K562 (cell line): ENCODE measurements at regions not wholly inside any gene's neighbourhood (a gene's known extent, or its start where the extent isn't known, plus 50 kb on each side); places are given as distances from the start of the nearest gene placed in this dataset.

Experiments used
- ATAC-seq: fragments of 200-7000 bp; cut with Tn5 transposase; 3 replicates; pipeline ENCODE4 v1.9.1; 2020; ENCODE audit warnings: moderate library complexity
- BruUV-seq: library from RNA; stranded (reverse); fragments of 400-500 nt; replicated peaks from 2 replicates; lab custom pipeline; 2021; lab: Mats Ljungman, UMichigan
- CTCF ChIA-PET: fragments of 300-600 bp; formaldehyde crosslinking; extraction: SDS; loops from one replicate; lab custom pipeline; 2021; ENCODE audit warnings: low intra/inter-chr PET ratio; lab: Yijun Ruan, JAX
- POLR2A ChIA-PET: fragments of 300-600, 350-650 bp; sonication (Branson Sonifier 250); formaldehyde crosslinking; extraction: SDS; loops from one replicate; lab custom pipeline; 2021; ENCODE audit warnings: antibody characterized with exemption, inconsistent platforms; lab: Yijun Ruan, JAX
- DNase-seq, 4 experiments: peaks; one replicate each; pipeline versions ENCODE4 v3.0.0 to v3.0.0-alpha.2; 2011 to 2018; ENCODE audit warnings: low spot score in 3 of 4, mixed read lengths in 3 of 4; ENCODE audit errors: extremely low read depth in 1 of 4
- FAIRE-seq: peaks from 2 replicates; lab custom pipeline; 2011; peaks lifted over from hg19 to GRCh38; lab: Jason Lieb, UNC
- H2AFZ ChIP-seq: 2 replicates; pipeline ENCODE4 v1.6.0; 2011; ENCODE audit warnings: low read depth, low read length, control low read depth, inconsistent platforms
- H3K27ac ChIP-seq: fragments of 200-600 bp; 3 replicates; pipeline ENCODE4 v1.8.0; 2011; ENCODE audit warnings: low read depth, mild to moderate bottlenecking, control low read depth, inconsistent platforms, low read length, moderate library complexity, mixed read lengths; ENCODE audit errors: extremely low read depth
- H3K27me3 ChIP-seq, 2 experiments: fragments of 300-600 bp in 1 of 2; 2 replicates in 1 of 2; 3 replicates in 1 of 2; pipeline versions ENCODE4 v1.6.0 to v1.8.0; 2011; ENCODE audit warnings: inconsistent platforms in 2 of 2, low read length in 2 of 2, mild to moderate bottlenecking in 1 of 2, mixed read lengths in 1 of 2, moderate library complexity in 1 of 2; ENCODE audit not compliant: control insufficient read depth in 2 of 2, insufficient read depth in 2 of 2
- H3K36me3 ChIP-seq: fragments of 300-600 bp; 3 replicates; pipeline ENCODE4 v1.8.0; 2011; ENCODE audit warnings: mild to moderate bottlenecking, low read length, inconsistent platforms; ENCODE audit not compliant: control insufficient read depth, insufficient read depth
- H3K4me1 ChIP-seq, 2 experiments: fragments of 200-600 bp in 1 of 2; replicated peaks in 1 of 2; 2 replicates in 1 of 2; 3 replicates in 1 of 2; pipeline versions ENCODE4 v1.5.1 to v1.8.0; 2011; ENCODE audit warnings: inconsistent platforms in 2 of 2, low read length in 2 of 2, mild to moderate bottlenecking in 1 of 2, mixed read lengths in 1 of 2, moderate library complexity in 1 of 2; ENCODE audit not compliant: control insufficient read depth in 2 of 2, insufficient read depth in 2 of 2
- H3K4me2 ChIP-seq: 2 replicates; pipeline ENCODE4 v1.6.1; 2011; ENCODE audit warnings: low read length, control low read depth, inconsistent platforms, mixed read lengths; ENCODE audit not compliant: insufficient read depth
- H3K4me3 ChIP-seq: fragments of 200-600 bp; sonication (generic), shearing (Covaris generic); 2 replicates; pipeline ENCODE4 v1.5.1; 2016; ENCODE audit warnings: control low read depth, inconsistent platforms
- H3K79me2 ChIP-seq: fragments of 200-600 bp; 3 replicates; pipeline ENCODE4 v1.8.0; 2011; ENCODE audit warnings: low read length, inconsistent platforms; ENCODE audit not compliant: control insufficient read depth, insufficient read depth
- H3K9ac ChIP-seq, 2 experiments: 2 replicates each; pipeline versions ENCODE4 v1.6.0 to v1.6.1; 2011; ENCODE audit warnings: low read depth in 2 of 2, low read length in 2 of 2, control low read depth in 1 of 2, inconsistent platforms in 1 of 2, mild to moderate bottlenecking in 1 of 2, mixed read lengths in 1 of 2; ENCODE audit not compliant: insufficient read depth in 1 of 2
- H3K9me1 ChIP-seq: one replicate; pipeline ENCODE4 v1.6.0; 2011; ENCODE audit warnings: inconsistent platforms, mild to moderate bottlenecking, low read length, moderate library complexity; ENCODE audit not compliant: control insufficient read depth, insufficient read depth
- H3K9me3 ChIP-seq: replicated peaks from 2 replicates; pipeline ENCODE4 v1.5.1; 2011; ENCODE audit warnings: low read depth, low read length, inconsistent platforms; ENCODE audit not compliant: control insufficient read depth, insufficient read depth
- H4K20me1 ChIP-seq: replicated peaks from 2 replicates; pipeline ENCODE4 v1.6.1; 2011; ENCODE audit warnings: low read length, inconsistent platforms, mixed read lengths; ENCODE audit not compliant: control insufficient read depth, insufficient read depth
- ATF2 ChIP-seq: sonication (generic); formaldehyde crosslinking; IDR thresholded peaks from 2 replicates; pipeline ENCODE4 v1.8.1; 2022; ENCODE audit warnings: missing genetic modification reagents
- E2F6 ChIP-seq, 2 experiments: IDR thresholded peaks; 2 replicates each; pipeline ENCODE4 v1.6.1; 2011; ENCODE audit warnings: borderline replicate concordance in 1 of 2, control low read depth in 1 of 2, low read depth in 1 of 2, low read length in 1 of 2, mild to moderate bottlenecking in 1 of 2, mixed read lengths in 1 of 2, moderate library complexity in 1 of 2; ENCODE audit not compliant: insufficient read depth in 1 of 2, insufficient read length in 1 of 2, poor library complexity in 1 of 2, severe bottlenecking in 1 of 2; ENCODE audit errors: extremely low read depth in 1 of 2
- FIP1L1 ChIP-seq: fragments of 200-400 bp; formaldehyde crosslinking; IDR thresholded peaks from 2 replicates; pipeline ENCODE4 v1.6.1; 2018; ENCODE audit warnings: mild to moderate bottlenecking, low read depth, low read length; ENCODE audit not compliant: poor library complexity, severe bottlenecking
- JUNB ChIP-seq: fragments of 450-650 bp; formaldehyde crosslinking; conservative IDR thresholded peaks from 2 replicates; pipeline ENCODE4 v1.4.0; 2020; ENCODE audit warnings: mild to moderate bottlenecking
- MCM7 ChIP-seq, 2 experiments: fragments of 450-650 bp; IDR thresholded peaks; 2 replicates each; pipeline ENCODE4 v1.6.1; 2016 to 2018
- ZBTB17 ChIP-seq: fragments of 450-650 bp; formaldehyde crosslinking; IDR thresholded peaks from 2 replicates; pipeline ENCODE4 v1.4.0; 2020; ENCODE audit warnings: mild to moderate bottlenecking
- ZNF175 ChIP-seq: fragments of 200-800 bp; sonication (Bioruptor generic); IDR thresholded peaks from 2 replicates; pipeline ENCODE4 v1.6.1; 2016; ENCODE audit warnings: low read depth, mild to moderate bottlenecking, missing genetic modification characterization, missing compliant biosample characterization
- ZNF324 ChIP-seq: fragments of 250-450 bp; sonication (Bioruptor Pico); IDR thresholded peaks from 2 replicates; pipeline ENCODE4 v1.4.0; 2020; ENCODE audit warnings: mild to moderate bottlenecking
- ZNF408 ChIP-seq: fragments of 250-450 bp; sonication (Bioruptor Pico); IDR thresholded peaks from 2 replicates; pipeline ENCODE4 v1.4.0; 2020; ENCODE audit warnings: low read depth, mild to moderate bottlenecking, moderate library complexity
- ZNF551 ChIP-seq: fragments of 250-450 bp; sonication (Bioruptor Pico); IDR thresholded peaks from 2 replicates; pipeline ENCODE4 v1.5.0; 2021; ENCODE audit warnings: mild to moderate bottlenecking, moderate library complexity
- ZNF766 ChIP-seq: fragments of 200-800 bp; sonication (Bioruptor generic); conservative IDR thresholded peaks from 2 replicates; pipeline ENCODE4 v1.6.1; 2016; ENCODE audit warnings: missing genetic modification characterization, missing compliant biosample characterization
- ZNF778 ChIP-seq: fragments of 450-650 bp; formaldehyde crosslinking; IDR thresholded peaks from 2 replicates; pipeline ENCODE4 v1.4.0; 2020; ENCODE audit warnings: mild to moderate bottlenecking, moderate library complexity
- WGBS: fragments of 100-300 bp; shearing (Covaris generic); methylation state at CpG from one replicate; pipeline ENCODE4 v1.1.6; 2016; ENCODE audit warnings: low coverage, mixed read lengths; ENCODE audit not compliant: insufficient coverage; ENCODE audit errors: missing lambda C conversion rate; 5-methylcytosine and 5-hydroxymethylcytosine counted together
- in situ Hi-C: fragments of 300-500 bp; cut with MboI; formaldehyde crosslinking; loops from 4 replicates; pipeline ENCODE4 v1.15.0; 2018; ENCODE audit warnings: inconsistent platforms, mixed read lengths
- intact Hi-C: fragments of 100-400 bp; cut with micrococcal nuclease; formaldehyde crosslinking; loops from 2 replicates; pipeline ENCODE4 v1.14.2; 2022
- TF ChIP-seq, protein P1 (sequence below): sonication (generic); formaldehyde crosslinking; IDR thresholded peaks from 2 replicates; pipeline ENCODE4 v1.5.0; 2020; ENCODE audit warnings: missing genetic modification reagents
- TF ChIP-seq, protein P2 (sequence below): fragments of 450-650 bp; formaldehyde crosslinking; IDR thresholded peaks from 2 replicates; pipeline ENCODE4 v1.4.0; 2020; ENCODE audit warnings: mild to moderate bottlenecking, moderate library complexity
- TF ChIP-seq, protein P3 (sequence below): fragments of 450-650 bp; formaldehyde crosslinking; IDR thresholded peaks from 2 replicates; pipeline ENCODE4 v1.4.0; 2022; ENCODE audit warnings: mild to moderate bottlenecking, moderate library complexity

DNA sequence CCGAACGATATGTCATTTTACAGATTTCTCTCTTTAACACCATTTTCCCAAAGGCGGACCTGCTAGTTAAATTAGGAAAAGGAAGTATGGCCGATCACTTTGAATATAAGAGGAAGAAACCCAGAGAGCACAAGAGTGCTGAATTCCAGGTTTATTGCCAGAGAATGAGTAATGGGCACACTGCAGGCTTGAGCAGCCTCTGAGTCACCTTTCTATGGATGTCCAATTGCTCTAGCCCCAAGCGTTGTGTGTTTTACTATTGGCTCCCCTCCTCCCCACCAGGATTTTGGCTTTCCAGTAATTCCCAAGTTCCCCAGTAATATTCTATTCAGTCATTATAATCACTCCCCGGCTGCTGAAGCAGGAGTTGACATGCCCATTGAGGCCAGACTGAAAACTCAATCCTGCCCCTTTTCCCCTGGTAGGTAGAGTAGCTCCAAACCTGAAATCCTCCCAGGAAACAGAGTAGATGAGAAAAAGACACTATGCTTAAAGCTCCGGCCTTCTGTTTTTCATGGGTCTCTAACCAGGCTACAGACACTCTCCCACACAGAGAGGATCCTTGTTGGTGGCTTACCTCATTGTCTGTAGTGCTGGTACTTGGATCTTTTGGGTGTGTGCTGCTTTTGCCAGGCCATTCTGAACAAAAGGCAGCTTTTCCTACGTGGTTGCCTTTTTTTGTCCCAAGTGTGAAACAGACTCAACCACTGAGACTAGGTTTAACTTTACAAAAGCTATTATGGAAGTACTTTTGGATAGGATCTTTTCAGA, 704.3 kb upstream of the FLRT2 start (continued):
- TF ChIP-seq, protein P1, sequence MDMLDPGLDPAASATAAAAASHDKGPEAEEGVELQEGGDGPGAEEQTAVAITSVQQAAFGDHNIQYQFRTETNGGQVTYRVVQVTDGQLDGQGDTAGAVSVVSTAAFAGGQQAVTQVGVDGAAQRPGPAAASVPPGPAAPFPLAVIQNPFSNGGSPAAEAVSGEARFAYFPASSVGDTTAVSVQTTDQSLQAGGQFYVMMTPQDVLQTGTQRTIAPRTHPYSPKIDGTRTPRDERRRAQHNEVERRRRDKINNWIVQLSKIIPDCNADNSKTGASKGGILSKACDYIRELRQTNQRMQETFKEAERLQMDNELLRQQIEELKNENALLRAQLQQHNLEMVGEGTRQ (CRISPR knock-in tag) = no peak
- TF ChIP-seq, protein P2, sequence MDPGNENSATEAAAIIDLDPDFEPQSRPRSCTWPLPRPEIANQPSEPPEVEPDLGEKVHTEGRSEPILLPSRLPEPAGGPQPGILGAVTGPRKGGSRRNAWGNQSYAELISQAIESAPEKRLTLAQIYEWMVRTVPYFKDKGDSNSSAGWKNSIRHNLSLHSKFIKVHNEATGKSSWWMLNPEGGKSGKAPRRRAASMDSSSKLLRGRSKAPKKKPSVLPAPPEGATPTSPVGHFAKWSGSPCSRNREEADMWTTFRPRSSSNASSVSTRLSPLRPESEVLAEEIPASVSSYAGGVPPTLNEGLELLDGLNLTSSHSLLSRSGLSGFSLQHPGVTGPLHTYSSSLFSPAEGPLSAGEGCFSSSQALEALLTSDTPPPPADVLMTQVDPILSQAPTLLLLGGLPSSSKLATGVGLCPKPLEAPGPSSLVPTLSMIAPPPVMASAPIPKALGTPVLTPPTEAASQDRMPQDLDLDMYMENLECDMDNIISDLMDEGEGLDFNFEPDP (CRISPR knock-in tag) = no peak
- TF ChIP-seq ZNF324 (CRISPR knock-in tag) (no peak), ZNF175 (CRISPR knock-in tag) (no peak), ZNF766 (no peak)

DNA sequence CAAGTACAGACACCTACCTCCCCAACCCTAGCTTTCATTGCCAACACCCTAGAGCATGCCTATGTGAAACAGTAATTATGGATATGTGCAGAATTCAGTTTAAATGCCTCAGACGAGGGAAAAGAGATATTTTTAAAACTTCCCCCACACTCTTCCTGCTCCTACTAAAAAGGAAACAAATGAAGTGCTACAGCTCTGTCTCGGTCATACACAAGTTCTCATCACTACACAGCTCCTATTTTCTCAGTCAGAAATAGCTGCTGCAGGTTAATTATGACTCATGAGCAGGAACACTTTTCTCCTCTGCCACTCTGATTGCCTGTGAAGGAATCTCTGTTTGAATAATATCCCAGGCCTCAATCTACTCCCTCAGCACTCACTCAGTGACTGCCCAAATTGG, 703.6 kb upstream of the FLRT2 start:
- Histone ChIP-seq H3K9ac (no peak overlapping the region), H4K20me1 (no peaks in the 10 kb centered on the region), H3K27ac (no peak overlapping the region), H3K4me2 (no peak overlapping the region), H3K9me1 (no peaks in the 10 kb centered on the region), H2AFZ (no peak overlapping the region), H3K9me3 (no peaks in the 10 kb centered on the region), H3K4me1 (no peaks in the 10 kb centered on the region), H3K4me3 (no peak overlapping the region), H3K79me2 (no peaks in the 10 kb centered on the region), H3K36me3 (no peaks in the 10 kb centered on the region), H3K27me3 (no peaks in the 10 kb centered on the region)
- in situ Hi-C loops = no loop called here
- DNase-seq (no peak), ATAC-seq (no peak), FAIRE-seq (no peak)
- ChIA-PET CTCF (no interaction called here), POLR2A (interaction anchor here (0.7 kb wide), 1 partner anchor 13 kb away, joined by 3 read pairs; no protein-coding TSS in a partner anchor)
- BruUV-seq = no TSS peak
- 0% methylated on average over 2 of the region's 2 CpGs for WGBS
- intact Hi-C loops = no loop called here
- TF ChIP-seq ZNF408 (CRISPR knock-in tag) (no peak), MCM7 (IDR thresholded peaks at IDR 0.05) (no peak), ZNF551 (no peak), ZNF778 (no peak), ZBTB17 (CRISPR knock-in tag) (no peak), JUNB (CRISPR knock-in tag) (no peak), ATF2 (no peak), FIP1L1 (no peak), E2F6 (IDR thresholded peaks at IDR 0.05; ENCODE audit: borderline replicate concordance in 1 of 2, extremely low read depth in 1 of 2, insufficient read depth in 1 of 2, insufficient read length in 1 of 2, low read depth in 1 of 2, low read length in 1 of 2, poor library complexity in 1 of 2, severe bottlenecking in 1 of 2) (no peak)
- TF ChIP-seq, protein P3, sequence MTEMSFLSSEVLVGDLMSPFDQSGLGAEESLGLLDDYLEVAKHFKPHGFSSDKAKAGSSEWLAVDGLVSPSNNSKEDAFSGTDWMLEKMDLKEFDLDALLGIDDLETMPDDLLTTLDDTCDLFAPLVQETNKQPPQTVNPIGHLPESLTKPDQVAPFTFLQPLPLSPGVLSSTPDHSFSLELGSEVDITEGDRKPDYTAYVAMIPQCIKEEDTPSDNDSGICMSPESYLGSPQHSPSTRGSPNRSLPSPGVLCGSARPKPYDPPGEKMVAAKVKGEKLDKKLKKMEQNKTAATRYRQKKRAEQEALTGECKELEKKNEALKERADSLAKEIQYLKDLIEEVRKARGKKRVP (CRISPR knock-in tag) = no peak
